ENCODE measurements at regions not wholly inside any gene's neighbourhood (a gene's known extent, or its start where the extent isn't known, plus 50 kb on each side); places are given as distances from the start of the nearest gene placed in this dataset.

GRCh38 chr5:57695179-57695578 is 212.6 kb upstream of the ACTBL2 start:
- Mint-ChIP-seq H3K36me3 (peaks cover 3% of the 10 kb centered on the region), H3K27ac (no peak overlapping the region), H3K27me3 (ENCODE audit: insufficient read depth, low read depth) (peaks cover 3% of the 10 kb centered on the region), H3K4me1 (peaks cover 42% of the 10 kb centered on the region), H3K9me3 (no peaks in the 10 kb centered on the region), H3K4me3 (no peak overlapping the region)
- no peak overlapping the region for H3K4me2 ChIP-seq
- H3K4me3 ChIP-seq: no peak overlapping the region
- H3K36me3 ChIP-seq: no peaks in the 10 kb centered on the region
- DNase-seq (ENCODE audit: low spot score): no peak
- H3K27me3 ChIP-seq: no peaks in the 10 kb centered on the region
- H3K79me2 ChIP-seq (ENCODE audit: low read depth): no peaks in the 10 kb centered on the region
- TF ChIP-seq EZH2 (IDR thresholded peaks at IDR 0.05) (no peak), CTCF (IDR thresholded peaks at IDR 0.05) (no peak)
- H4K20me1 ChIP-seq (ENCODE audit: low read depth): no peaks in the 10 kb centered on the region
- H3K9ac ChIP-seq: no peak overlapping the region
- H3K4me1 ChIP-seq: peaks cover 37% of the 10 kb centered on the region
- H3F3A ChIP-seq (ENCODE audit: low read depth): no peaks in the 10 kb centered on the region
- peak overlapping the region; percentile 43 for H2AFZ ChIP-seq (replicated peaks)
- H3K9me3 ChIP-seq (ENCODE audit: low read depth): no peaks in the 10 kb centered on the region
- H3K27ac ChIP-seq: no peak overlapping the region

DNA sequence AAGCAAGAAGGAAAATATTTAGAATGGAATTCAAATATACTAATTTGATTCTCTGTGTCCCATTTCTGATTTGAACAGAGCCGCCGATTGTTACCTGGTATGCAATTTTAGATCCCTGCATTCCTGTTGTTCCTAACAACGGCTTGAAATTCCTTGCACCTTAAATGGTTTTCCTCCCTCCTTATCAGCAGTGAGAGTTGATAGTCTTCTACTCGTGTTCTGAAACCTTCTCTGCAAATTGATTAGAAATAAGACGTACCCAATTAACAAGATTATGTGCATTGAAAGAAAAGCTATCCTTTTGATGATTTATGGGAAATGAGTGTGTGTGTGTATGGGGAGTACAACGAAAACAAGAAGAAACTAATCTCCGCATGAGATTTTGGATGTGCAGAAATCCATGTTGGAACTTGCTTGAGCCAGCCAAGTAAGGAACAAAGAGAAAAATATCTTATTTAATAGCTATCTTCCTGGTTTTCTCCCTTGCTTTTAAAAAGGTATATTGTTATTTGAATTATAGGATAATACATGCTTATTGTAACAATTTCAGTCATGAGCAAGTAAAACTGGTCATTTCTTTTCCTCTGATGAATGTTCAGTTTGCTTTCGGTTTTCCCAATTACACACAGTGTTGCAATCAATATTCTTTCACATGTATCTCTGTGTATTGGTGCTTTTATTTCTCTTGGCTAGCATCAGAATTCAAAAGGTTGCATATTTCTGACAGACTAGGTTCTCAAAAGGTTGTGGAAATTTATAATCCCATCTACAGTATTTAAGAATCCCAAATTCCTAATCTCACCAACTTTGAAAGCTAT is 211.1 kb upstream of the ACTBL2 start:
- Mint-ChIP-seq H3K27me3 (ENCODE audit: insufficient read depth, low read depth) (peaks cover 3% of the 10 kb centered on the region), H3K4me1 (peaks cover 42% of the 10 kb centered on the region), H3K27ac (no peak overlapping the region), H3K4me3 (no peak overlapping the region), H3K36me3 (peaks cover 3% of the 10 kb centered on the region), H3K9me3 (no peaks in the 10 kb centered on the region)
- Histone ChIP-seq H3K36me3 (no peaks in the 10 kb centered on the region), H3K9me3 (ENCODE audit: low read depth) (no peaks in the 10 kb centered on the region), H3K27me3 (no peaks in the 10 kb centered on the region), H3K4me3 (no peak overlapping the region), H3K4me1 (peaks cover 31% of the 10 kb centered on the region), H3K4me2 (no peak overlapping the region), H3K27ac (no peak overlapping the region), H3F3A (ENCODE audit: low read depth) (no peaks in the 10 kb centered on the region), H3K9ac (no peak overlapping the region), H3K79me2 (ENCODE audit: low read depth) (no peaks in the 10 kb centered on the region), H4K20me1 (ENCODE audit: low read depth) (no peaks in the 10 kb centered on the region), H2AFZ (replicated peaks) (no peak overlapping the region)
- TF ChIP-seq EZH2phosphoT487 (IDR thresholded peaks at IDR 0.05): no peak
- TF ChIP-seq EZH2 (IDR thresholded peaks at IDR 0.05): no peak
- TF ChIP-seq CTCF (IDR thresholded peaks at IDR 0.05): no peak
- DNase-seq (ENCODE audit: low spot score): no peak

GRCh38 chr5:57692582-57693487 is 210.2 kb upstream of the ACTBL2 start:
- Histone ChIP-seq H3K4me1 (peaks cover 26% of the 10 kb centered on the region), H3K27me3 (no peaks in the 10 kb centered on the region), H3F3A (ENCODE audit: low read depth) (no peaks in the 10 kb centered on the region), H3K27ac (no peak overlapping the region), H3K4me2 (no peak overlapping the region), H4K20me1 (ENCODE audit: low read depth) (no peaks in the 10 kb centered on the region), H3K4me3 (no peak overlapping the region), H3K79me2 (ENCODE audit: low read depth) (no peaks in the 10 kb centered on the region), H3K36me3 (no peaks in the 10 kb centered on the region), H3K9me3 (ENCODE audit: low read depth) (no peaks in the 10 kb centered on the region), H3K9ac (no peak overlapping the region), H2AFZ (replicated peaks) (no peak overlapping the region)
- DNase-seq (ENCODE audit: low spot score): peak; percentile 22
- Mint-ChIP-seq H3K27me3 (ENCODE audit: insufficient read depth, low read depth) (peaks cover 3% of the 10 kb centered on the region), H3K27ac (peak overlapping the region; percentile 70), H3K36me3 (peaks cover 3% of the 10 kb centered on the region), H3K4me3 (no peak overlapping the region), H3K9me3 (no peaks in the 10 kb centered on the region), H3K4me1 (peaks cover 42% of the 10 kb centered on the region)
- no peak for TF ChIP-seq CTCF (IDR thresholded peaks at IDR 0.05)
- TF ChIP-seq EZH2phosphoT487 (IDR thresholded peaks at IDR 0.05): no peak
- no peak for TF ChIP-seq EZH2 (IDR thresholded peaks at IDR 0.05)
